GM21360 (cell line): ENCODE measurements at regions not wholly inside any gene's neighbourhood (a gene's known extent, or its start where the extent isn't known, plus 50 kb on each side); places are given as distances from the start of the nearest gene placed in this dataset.

ENCODE experiments used
- ATAC-seq: cut with Tn5 transposase; IDR thresholded peaks from one replicate; pipeline ENCODE4 v1.9.1; 2021; ENCODE audit warnings: mild to moderate bottlenecking, moderate library complexity; ENCODE audit not compliant: unreplicated experiment

- ATAC-seq: no peak
Measured at GRCh38 chr7:41383596-41383995, 319.3 kb downstream of the INHBA start.

- no peak for ATAC-seq
Measured at GRCh38 chr7:41378156-41378555, 324.7 kb downstream of the INHBA start.

GRCh38 chr7:41375582-41375981, 327.3 kb downstream of the INHBA start:
- ATAC-seq: no peak

- ATAC-seq: no peak
Measured at GRCh38 chr7:41374150-41374848, 328.6 kb downstream of the INHBA start.

- no peak for ATAC-seq
Measured at GRCh38 chr7:41367967-41368882, 334.7 kb downstream of the INHBA start.

GRCh38 chr7:41351091-41351490, 351.8 kb downstream of the INHBA start:
- ATAC-seq: no peak

GRCh38 chr7:41346878-41347277, 356.0 kb downstream of the INHBA start:
- ATAC-seq: no peak

GRCh38 chr7:41339913-41340676, 362.8 kb downstream of the INHBA start:
- ATAC-seq: no peak

- ATAC-seq: no peak
Measured at GRCh38 chr7:41336981-41337380, 365.9 kb downstream of the INHBA start.

GRCh38 chr7:41336455-41336952, 366.4 kb downstream of the INHBA start:
- no peak for ATAC-seq

GRCh38 chr7:41334071-41334862, 368.6 kb downstream of the INHBA start:
- ATAC-seq: no peak

- ATAC-seq: no peak
Measured at GRCh38 chr7:41333511-41333910, 369.4 kb downstream of the INHBA start.

- ATAC-seq: no peak
Measured at GRCh38 chr7:41331194-41331593, 371.7 kb downstream of the INHBA start.

- no peak for ATAC-seq
Measured at GRCh38 chr7:41328544-41328943, 374.3 kb downstream of the INHBA start.

GRCh38 chr7:41328131-41328530, 374.8 kb downstream of the INHBA start:
- ATAC-seq: no peak

GRCh38 chr7:41326616-41327015, 376.3 kb downstream of the INHBA start:
- ATAC-seq: no peak

GRCh38 chr7:41323806-41324205, 379.1 kb downstream of the INHBA start:
- no peak for ATAC-seq

GRCh38 chr7:41319581-41319980, 383.3 kb downstream of the INHBA start:
- no peak for ATAC-seq

- ATAC-seq: no peak
Measured at GRCh38 chr7:41316410-41316809, 386.5 kb downstream of the INHBA start.

GRCh38 chr7:41315764-41316163, 387.1 kb downstream of the INHBA start:
- ATAC-seq: no peak
